ENCODE measurements at regions not wholly inside any gene's neighbourhood (a gene's known extent, or its start where the extent isn't known, plus 50 kb on each side); places are given as distances from the start of the nearest gene placed in this dataset.

GRCh38 chr4:23614284-23614892, 275.5 kb downstream of the PPARGC1A start:
- intact Hi-C loops (cut with DNase I): no loop called here
- Histone ChIP-seq H3K9me3 (no peaks in the 10 kb centered on the region), H3K27ac (no peak overlapping the region), H3K4me1 (replicated peaks) (no peaks in the 10 kb centered on the region), H3K4me3 (no peak overlapping the region), H3K36me3 (no peaks in the 10 kb centered on the region), H3K27me3 (replicated peaks; ENCODE audit: insufficient read depth) (no peaks in the 10 kb centered on the region)
- 57% methylated on average over 2 of the region's 6 CpGs for WGBS
- DNase-seq (ENCODE audit: low spot score): no peak
- TF ChIP-seq POLR2AphosphoS5 (IDR thresholded peaks at IDR 0.05) (no peak), POLR2A (IDR thresholded peaks at IDR 0.05) (no peak), CTCF (IDR thresholded peaks at IDR 0.05) (no peak)

GRCh38 chr4:23613782-23614181, 276.1 kb downstream of the PPARGC1A start:
- no peaks in the 10 kb centered on the region for H3K36me3 ChIP-seq
- no peak overlapping the region for H3K27ac ChIP-seq
- intact Hi-C loops (cut with DNase I): no loop called here
- TF ChIP-seq POLR2AphosphoS5 (IDR thresholded peaks at IDR 0.05): no peak
- TF ChIP-seq CTCF (IDR thresholded peaks at IDR 0.05): no peak
- TF ChIP-seq POLR2A (IDR thresholded peaks at IDR 0.05): no peak
- H3K27me3 ChIP-seq (replicated peaks; ENCODE audit: insufficient read depth): no peaks in the 10 kb centered on the region
- no peaks in the 10 kb centered on the region for H3K4me1 ChIP-seq (replicated peaks)
- DNase-seq (ENCODE audit: low spot score): no peak
- H3K9me3 ChIP-seq: no peaks in the 10 kb centered on the region
- no peak overlapping the region for H3K4me3 ChIP-seq

- no peaks in the 10 kb centered on the region for H3K9me3 ChIP-seq
- no peak overlapping the region for H3K27ac ChIP-seq
- H3K36me3 ChIP-seq: no peaks in the 10 kb centered on the region
- no peaks in the 10 kb centered on the region for H3K27me3 ChIP-seq (replicated peaks; ENCODE audit: insufficient read depth)
- no peak overlapping the region for H3K4me3 ChIP-seq
- no peak for TF ChIP-seq POLR2AphosphoS5 (IDR thresholded peaks at IDR 0.05)
- no peak for TF ChIP-seq POLR2A (IDR thresholded peaks at IDR 0.05)
- TF ChIP-seq CTCF (IDR thresholded peaks at IDR 0.05): no peak
- WGBS: 55% methylated on average over 2 of the region's 2 CpGs
- no peaks in the 10 kb centered on the region for H3K4me1 ChIP-seq (replicated peaks)
- no peak for DNase-seq (ENCODE audit: low spot score)
- intact Hi-C loops (cut with DNase I): no loop called here
Measured at GRCh38 chr4:23602720-23603119, 287.1 kb downstream of the PPARGC1A start.

GRCh38 chr4:23594125-23594524, 295.7 kb downstream of the PPARGC1A start:
- H3K4me3 ChIP-seq: no peak overlapping the region
- no peaks in the 10 kb centered on the region for H3K27me3 ChIP-seq (replicated peaks; ENCODE audit: insufficient read depth)
- H3K27ac ChIP-seq: no peak overlapping the region
- no peaks in the 10 kb centered on the region for H3K9me3 ChIP-seq
- TF ChIP-seq POLR2AphosphoS5 (IDR thresholded peaks at IDR 0.05): no peak
- no peak for TF ChIP-seq POLR2A (IDR thresholded peaks at IDR 0.05)
- no peak for TF ChIP-seq CTCF (IDR thresholded peaks at IDR 0.05)
- intact Hi-C loops (cut with DNase I): no loop called here
- DNase-seq (ENCODE audit: low spot score): no peak
- no peaks in the 10 kb centered on the region for H3K36me3 ChIP-seq
- 80% methylated on average over 3 of the region's 3 CpGs for WGBS
- no peaks in the 10 kb centered on the region for H3K4me1 ChIP-seq (replicated peaks)

- H3K27me3 ChIP-seq (replicated peaks; ENCODE audit: insufficient read depth): no peaks in the 10 kb centered on the region
- intact Hi-C loops (cut with DNase I): no loop called here
- WGBS: 63% methylated on average over 2 of the region's 2 CpGs
- no peak overlapping the region for H3K27ac ChIP-seq
- no peak overlapping the region for H3K4me3 ChIP-seq
- TF ChIP-seq CTCF (IDR thresholded peaks at IDR 0.05) (no peak), POLR2AphosphoS5 (IDR thresholded peaks at IDR 0.05) (no peak), POLR2A (IDR thresholded peaks at IDR 0.05) (no peak)
- no peaks in the 10 kb centered on the region for H3K4me1 ChIP-seq (replicated peaks)
- H3K36me3 ChIP-seq: no peaks in the 10 kb centered on the region
- H3K9me3 ChIP-seq: no peaks in the 10 kb centered on the region
- DNase-seq (ENCODE audit: low spot score): no peak
Measured at GRCh38 chr4:23590431-23590830, 299.4 kb downstream of the PPARGC1A start.

Measured in prostate gland (tissue), 2 donors.